GM19043 (cell line): ENCODE measurements at regions not wholly inside any gene's neighbourhood (a gene's known extent, or its start where the extent isn't known, plus 50 kb on each side); places are given as distances from the start of the nearest gene placed in this dataset.

ENCODE experiments used
- ATAC-seq: cut with Tn5 transposase; IDR thresholded peaks from one replicate; pipeline ENCODE4 v1.9.1; 2021; ENCODE audit warnings: low read depth; ENCODE audit not compliant: unreplicated experiment

- no peak for ATAC-seq
These were observed 658.9 kb upstream of the NOX3 start for GRCh38 chr6:156114541-156114940.

GRCh38 chr6:156113631-156114030 is 658.0 kb upstream of the NOX3 start:
- no peak for ATAC-seq

DNA sequence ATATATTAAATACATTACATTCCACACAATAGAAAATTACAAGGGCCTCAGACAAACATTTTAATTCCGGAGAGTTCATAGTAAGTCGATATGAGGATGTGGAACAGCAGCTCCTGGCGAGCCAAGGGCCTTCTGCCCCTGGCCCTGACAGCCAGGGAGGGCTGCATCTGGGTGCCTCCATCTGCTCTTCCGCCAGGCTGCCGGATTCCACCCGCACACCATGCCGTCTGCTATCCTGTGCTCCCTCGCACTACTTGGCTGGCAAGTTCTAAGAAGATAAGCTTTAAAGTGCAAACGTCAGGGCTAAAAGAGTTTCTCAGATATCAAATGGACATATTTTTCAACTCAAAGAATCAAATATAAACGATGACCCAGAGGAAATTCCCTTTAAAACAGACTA is 656.3 kb upstream of the NOX3 start:
- no peak for ATAC-seq

GRCh38 chr6:156110249-156110648 is 654.6 kb upstream of the NOX3 start:
- ATAC-seq, result no peak

DNA sequence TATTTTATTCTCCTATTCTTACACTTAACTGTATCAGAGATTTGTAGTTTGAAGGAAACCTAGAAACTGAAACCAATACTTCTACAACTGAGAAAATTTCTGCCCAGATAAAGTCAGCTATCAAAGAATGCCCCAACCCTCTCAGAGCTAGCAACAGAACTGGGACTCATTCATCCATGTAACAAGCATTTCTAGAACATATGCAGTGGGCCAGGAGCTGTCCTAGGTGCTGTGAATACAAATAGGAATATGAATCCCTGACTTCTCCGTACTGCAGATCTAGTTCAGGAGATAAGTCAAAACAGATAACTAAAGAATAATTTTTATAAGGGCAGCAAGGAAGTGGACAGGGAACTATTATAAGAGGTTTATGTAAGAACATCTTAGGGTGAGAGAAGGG is 654.1 kb upstream of the NOX3 start:
- ATAC-seq, result no peak

DNA sequence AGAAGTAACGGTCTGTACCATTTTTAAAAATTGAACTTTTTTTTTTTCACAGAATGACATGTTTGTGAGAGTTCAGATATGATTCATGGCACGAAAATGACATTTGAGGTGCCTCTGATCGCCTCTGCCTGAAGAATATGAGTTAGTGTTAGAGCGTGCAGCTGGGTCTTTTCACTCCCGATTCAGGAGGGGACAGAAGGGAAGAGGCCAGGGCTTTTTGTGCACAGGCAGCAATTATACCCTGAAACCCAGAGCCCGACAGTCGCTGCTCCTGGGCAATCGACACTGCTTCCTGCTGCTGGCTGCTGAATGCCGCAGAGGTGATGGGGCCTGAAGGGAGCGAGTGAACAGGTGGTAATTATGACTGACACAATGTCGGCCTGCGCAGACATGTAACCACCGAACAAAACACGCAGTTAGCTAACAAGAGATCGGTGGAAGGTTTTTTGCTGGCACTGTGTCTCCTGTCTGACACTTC is 652.0 kb upstream of the NOX3 start:
- no peak for ATAC-seq

- no peak for ATAC-seq
These were observed 646.5 kb upstream of the NOX3 start for GRCh38 chr6:156102129-156102528.

- no peak for ATAC-seq
These were observed 643.2 kb upstream of the NOX3 start for GRCh38 chr6:156098839-156099238.

- no peak for ATAC-seq
These were observed 631.8 kb upstream of the NOX3 start for GRCh38 chr6:156087487-156087886.

- ATAC-seq, result no peak
These were observed 626.4 kb upstream of the NOX3 start for GRCh38 chr6:156082012-156082411.

DNA sequence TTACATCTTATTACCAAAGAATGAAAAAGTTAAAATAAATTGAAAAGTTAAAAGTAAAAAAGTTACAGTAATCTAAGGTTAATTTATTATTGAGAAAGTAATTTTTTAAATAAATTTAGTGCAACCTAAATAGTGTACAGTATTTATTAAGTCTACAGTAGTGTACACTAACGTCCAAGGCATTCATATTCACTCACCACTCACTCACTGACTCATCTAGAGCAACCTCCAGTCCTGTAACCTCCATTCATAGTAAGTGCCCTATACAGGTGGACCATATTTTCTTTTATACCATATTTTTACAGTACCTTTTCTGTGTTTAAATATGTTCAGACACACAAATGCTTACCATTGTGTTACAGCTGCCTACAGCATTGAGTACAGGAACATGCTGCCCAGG is 624.7 kb upstream of the NOX3 start:
- no peak for ATAC-seq

DNA sequence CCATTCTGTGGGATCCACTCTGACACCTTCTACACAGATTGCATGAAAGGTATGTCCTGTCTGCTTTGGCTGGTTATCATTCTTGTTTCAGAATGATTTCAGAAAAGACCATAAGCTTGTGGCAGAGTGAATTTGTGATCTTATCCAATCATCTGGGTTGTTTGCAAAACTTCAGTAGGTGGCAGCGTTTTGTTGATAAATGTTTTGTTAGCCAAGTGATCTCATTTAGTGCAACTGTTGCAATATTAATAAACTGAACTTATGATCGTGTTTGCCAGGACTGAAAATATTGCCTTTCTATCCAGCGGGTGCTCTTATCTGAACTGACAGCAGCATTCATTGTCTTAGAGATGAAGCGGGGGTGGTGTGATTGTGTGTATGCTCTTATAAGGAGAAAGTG is 613.2 kb upstream of the NOX3 start:
- no peak for ATAC-seq

GRCh38 chr6:156065849-156066248 is 610.2 kb upstream of the NOX3 start:
- no peak for ATAC-seq

GRCh38 chr6:156062091-156062563 is 606.5 kb upstream of the NOX3 start:
- ATAC-seq, result no peak

DNA sequence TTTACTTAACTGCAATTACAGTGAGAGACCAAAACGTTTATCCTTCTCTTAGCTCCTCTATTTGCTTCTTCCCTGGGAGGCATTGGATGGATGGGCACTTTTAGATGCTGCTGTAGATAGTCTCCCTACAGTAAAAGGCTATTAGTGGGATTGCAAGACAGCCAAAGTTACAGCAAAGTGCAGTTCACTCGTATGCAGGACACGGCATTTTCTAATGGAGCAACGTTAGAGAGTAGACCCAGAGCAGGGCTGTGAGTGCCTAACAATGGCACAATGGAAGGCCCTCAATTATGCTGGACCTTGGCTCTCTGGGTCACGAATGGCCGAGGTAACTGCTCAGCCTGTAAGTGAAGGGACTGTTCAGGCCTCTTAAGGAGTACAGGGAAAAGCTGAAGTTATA is 605.8 kb upstream of the NOX3 start:
- ATAC-seq, result no peak

DNA sequence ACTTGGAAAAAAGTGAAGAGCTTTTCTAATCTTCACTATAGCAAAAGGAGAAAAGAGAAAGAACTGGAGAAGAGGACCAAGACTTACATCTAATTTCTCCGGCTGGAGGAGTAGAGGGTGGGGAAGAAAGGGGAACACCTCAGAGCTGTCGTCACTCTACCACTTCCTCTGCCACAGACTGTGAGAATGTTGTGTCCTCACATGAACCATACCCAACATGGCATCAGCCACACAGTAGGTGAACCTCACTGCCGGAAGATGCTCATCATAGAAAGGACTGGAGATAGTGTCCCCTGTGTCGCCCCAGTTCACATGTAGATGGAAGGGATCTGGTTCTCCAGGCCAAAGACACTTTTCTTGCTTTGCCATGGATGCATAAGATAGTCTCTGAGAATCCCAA is 604.4 kb upstream of the NOX3 start:
- no peak for ATAC-seq

GRCh38 chr6:156058356-156058755 is 602.7 kb upstream of the NOX3 start:
- no peak for ATAC-seq

DNA sequence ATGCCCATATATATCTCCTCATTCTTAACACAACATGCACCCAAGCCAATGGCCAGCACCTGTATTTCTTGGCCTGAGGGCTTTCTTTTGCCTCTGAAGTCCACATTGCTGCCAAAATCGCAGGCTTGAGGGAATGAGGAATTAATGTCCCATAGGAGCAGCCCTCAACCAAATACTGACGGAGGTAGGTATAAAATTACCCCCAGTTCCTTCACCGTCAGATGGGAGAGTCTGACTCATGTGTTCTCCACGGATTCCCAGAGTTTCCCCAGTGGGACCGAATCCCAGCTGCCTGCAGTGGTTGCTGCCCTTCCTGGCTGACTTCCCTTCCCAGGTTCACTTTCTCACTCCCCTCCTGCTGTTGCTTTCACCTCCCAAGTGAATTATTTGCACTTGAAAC is 602.2 kb upstream of the NOX3 start:
- ATAC-seq, result no peak

- no peak for ATAC-seq
These were observed 600.4 kb upstream of the NOX3 start for GRCh38 chr6:156056085-156056484.

- ATAC-seq, result no peak
These were observed 598.0 kb upstream of the NOX3 start for GRCh38 chr6:156053626-156054025.

DNA sequence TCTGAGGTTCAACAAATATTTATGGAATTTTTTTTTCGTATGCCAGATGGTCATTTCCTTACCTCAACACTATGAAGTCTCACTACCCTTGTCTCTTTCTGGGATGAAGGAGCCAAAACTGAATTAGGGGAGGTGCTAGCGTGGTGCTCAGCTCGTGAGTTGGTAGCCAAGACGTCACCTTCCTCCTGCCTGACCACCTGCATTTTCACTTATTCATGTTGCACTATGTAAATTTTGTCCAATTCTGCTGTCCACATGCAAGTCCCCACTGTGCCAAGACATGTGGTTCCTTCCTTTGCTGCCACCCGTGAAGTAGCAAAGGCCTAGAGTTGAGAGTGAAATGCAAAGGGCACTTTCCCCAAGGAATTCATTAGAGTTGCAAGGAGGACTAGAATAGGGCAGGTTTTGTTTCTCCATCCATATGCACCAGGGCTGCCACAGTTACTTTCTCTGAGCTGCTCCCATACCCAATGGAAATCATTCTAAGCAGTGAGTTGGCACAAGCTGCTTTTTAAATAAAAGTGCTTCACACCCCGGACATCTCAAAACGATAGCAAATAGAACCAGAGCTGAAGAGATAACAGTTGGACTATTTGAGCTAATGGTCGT is 591.3 kb upstream of the NOX3 start:
- no peak for ATAC-seq

DNA sequence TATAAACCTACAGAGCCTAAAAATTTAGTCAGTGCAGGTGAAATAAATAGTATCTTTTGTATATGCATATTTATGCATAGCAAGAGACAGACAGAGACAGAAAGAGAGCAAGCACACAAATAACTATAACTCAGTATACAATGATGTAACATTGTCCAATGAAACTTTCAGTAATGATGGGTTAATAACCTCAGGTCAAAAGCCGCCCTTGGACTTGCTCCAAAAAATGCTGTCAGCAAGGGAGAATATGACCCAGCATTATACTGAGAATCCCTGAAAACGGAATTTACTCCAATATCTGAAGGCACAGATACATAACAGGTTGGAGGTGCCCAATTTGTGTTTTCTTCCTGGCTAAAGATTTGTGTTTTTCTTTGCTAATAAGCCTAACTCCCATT is 590.6 kb upstream of the NOX3 start:
- ATAC-seq, result no peak
